ENCODE measurements at regions not wholly inside any gene's neighbourhood (a gene's known extent, or its start where the extent isn't known, plus 50 kb on each side); places are given as distances from the start of the nearest gene placed in this dataset.

DNA sequence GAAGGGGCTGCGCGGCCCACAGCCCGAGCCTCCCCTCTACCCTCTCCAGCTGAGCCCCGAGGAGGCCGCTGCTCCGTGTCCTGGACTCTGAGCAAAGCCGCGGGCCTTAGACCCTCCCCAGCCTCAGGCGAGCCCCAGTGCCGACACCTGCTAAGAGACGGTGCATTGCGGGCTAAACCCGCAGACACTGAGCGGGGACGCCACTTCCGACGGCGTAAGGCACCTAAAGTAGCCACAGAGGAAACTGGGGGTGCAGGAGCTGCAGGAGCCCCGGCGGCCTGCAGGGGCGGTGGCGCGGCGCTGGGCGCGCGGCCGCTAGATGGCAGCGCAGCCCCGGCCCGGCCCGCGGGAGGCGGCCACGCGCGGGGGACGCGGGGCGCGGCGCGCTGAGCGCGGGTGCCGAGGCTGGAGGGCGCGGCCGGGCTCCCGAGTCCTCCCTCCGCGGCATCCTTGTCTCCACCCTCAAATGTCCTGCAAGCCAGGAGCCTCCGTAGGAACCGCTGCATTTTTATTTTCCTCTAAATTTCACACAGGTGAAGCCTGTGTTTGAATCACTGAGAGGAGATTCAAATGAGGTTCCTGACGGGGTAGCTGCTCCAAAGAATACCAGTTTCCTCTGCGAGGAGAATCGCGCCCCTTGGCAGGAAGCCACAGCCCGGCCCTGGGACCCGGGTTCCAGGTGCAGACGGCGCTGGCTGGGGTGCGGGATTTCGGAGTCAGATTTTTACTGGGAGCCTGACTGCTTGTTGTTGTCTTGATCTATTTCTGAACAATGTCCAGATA is 650.5 kb downstream of the GALR1 start:
- no peak for TF ChIP-seq CTCF (IDR thresholded peaks at IDR 0.05)
- TF ChIP-seq POLR2A (IDR thresholded peaks at IDR 0.05) = no peak
